MM.1S (cell line): ENCODE measurements at regions not wholly inside any gene's neighbourhood (a gene's known extent, or its start where the extent isn't known, plus 50 kb on each side); places are given as distances from the start of the nearest gene placed in this dataset.

Experiments used
- EZH2 ChIP-seq: fragments of 300-600 bp; sonication (generic); optimal IDR thresholded peaks from 2 replicates; pipeline ENCODE3; 2017; ENCODE audit warnings: low read depth, mild to moderate bottlenecking, antibody characterized with exemption, low read length, mixed read lengths
- EZH2phosphoT487 ChIP-seq: fragments of 300-600 bp; sonication (generic); IDR thresholded peaks from 2 replicates; pipeline ENCODE4 v1.6.1; 2018; ENCODE audit warnings: antibody characterized with exemption, low read length
- TF ChIP-seq, protein P1 (sequence below): fragments of 300-600 bp; sonication (generic); IDR thresholded peaks from 2 replicates; pipeline ENCODE4 v1.5.1; 2016; ENCODE audit warnings: antibody characterized with exemption, low read length, mixed read lengths

DNA sequence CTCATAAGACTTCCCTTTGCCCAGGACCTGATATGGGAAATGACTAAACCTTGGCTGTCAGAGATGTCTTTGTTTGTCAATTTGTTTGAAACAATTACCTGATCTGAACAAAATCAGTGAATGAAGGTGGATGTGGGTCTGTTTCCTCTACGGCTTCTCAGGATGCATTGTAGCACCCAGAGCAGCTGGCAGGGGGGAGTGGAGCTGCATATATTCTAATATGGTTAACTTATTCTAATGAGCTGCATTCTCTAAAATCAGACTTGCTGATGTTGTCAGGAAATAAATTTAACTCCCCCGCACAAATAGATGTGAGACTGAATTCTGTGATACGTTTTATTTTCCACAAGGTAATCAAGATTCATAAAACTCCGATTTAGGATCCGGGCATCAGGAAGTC lies 665.4 kb downstream of the MAT2B start:
- TF ChIP-seq, protein P1, sequence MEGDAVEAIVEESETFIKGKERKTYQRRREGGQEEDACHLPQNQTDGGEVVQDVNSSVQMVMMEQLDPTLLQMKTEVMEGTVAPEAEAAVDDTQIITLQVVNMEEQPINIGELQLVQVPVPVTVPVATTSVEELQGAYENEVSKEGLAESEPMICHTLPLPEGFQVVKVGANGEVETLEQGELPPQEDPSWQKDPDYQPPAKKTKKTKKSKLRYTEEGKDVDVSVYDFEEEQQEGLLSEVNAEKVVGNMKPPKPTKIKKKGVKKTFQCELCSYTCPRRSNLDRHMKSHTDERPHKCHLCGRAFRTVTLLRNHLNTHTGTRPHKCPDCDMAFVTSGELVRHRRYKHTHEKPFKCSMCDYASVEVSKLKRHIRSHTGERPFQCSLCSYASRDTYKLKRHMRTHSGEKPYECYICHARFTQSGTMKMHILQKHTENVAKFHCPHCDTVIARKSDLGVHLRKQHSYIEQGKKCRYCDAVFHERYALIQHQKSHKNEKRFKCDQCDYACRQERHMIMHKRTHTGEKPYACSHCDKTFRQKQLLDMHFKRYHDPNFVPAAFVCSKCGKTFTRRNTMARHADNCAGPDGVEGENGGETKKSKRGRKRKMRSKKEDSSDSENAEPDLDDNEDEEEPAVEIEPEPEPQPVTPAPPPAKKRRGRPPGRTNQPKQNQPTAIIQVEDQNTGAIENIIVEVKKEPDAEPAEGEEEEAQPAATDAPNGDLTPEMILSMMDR, result no peak
- TF ChIP-seq EZH2phosphoT487, result no peak
- no peak for TF ChIP-seq EZH2
